Suprapubic skin (tissue), 4 donors: ENCODE measurements at regions not wholly inside any gene's neighbourhood (a gene's known extent, or its start where the extent isn't known, plus 50 kb on each side); places are given as distances from the start of the nearest gene placed in this dataset.

Experiments
- CTCF ChIP-seq, 2 donors: fragments of 200-600 bp in 1 of 2; fragments of 450-650 bp in 1 of 2; sonication (generic) in 1 of 2; IDR thresholded peaks; one replicate each; pipeline ENCODE4 v1.5.1; 2016 to 2019; ENCODE audit warnings: antibody characterized with exemption in 2 of 2, mild to moderate bottlenecking in 1 of 2, moderate library complexity in 1 of 2
- POLR2A ChIP-seq, 2 donors: fragments of 450-650 bp; IDR thresholded peaks; one replicate each; pipeline ENCODE4 v1.6.1; 2017; ENCODE audit warnings: antibody characterized with exemption in 2 of 2, mild to moderate bottlenecking in 2 of 2, moderate library complexity in 2 of 2
- POLR2AphosphoS5 ChIP-seq, 3 donors: sonication (generic); formaldehyde crosslinking; IDR thresholded peaks; one replicate each; pipeline ENCODE4 v1.6.1; 2017; ENCODE audit warnings: antibody characterized with exemption in 3 of 3

GRCh38 chr7:89998554-89998953 lies 155.7 kb upstream of the STEAP1 start:
- TF ChIP-seq POLR2AphosphoS5 (IDR thresholded peaks at IDR 0.05) (no peak), CTCF (IDR thresholded peaks at IDR 0.05) (no peak), POLR2A (IDR thresholded peaks at IDR 0.05) (no peak)
